Caco-2 (cell line): ENCODE measurements at regions not wholly inside any gene's neighbourhood (a gene's known extent, or its start where the extent isn't known, plus 50 kb on each side); places are given as distances from the start of the nearest gene placed in this dataset.
"Not testable (repeated sequence)": the region's sequence is repeated elsewhere in the genome, so short reads cannot be mapped to it uniquely, and the experiment has no call there.

Experiments
- BruUV-seq: library from RNA; stranded (reverse); fragments of 400-500 nt; replicated peaks from 2 replicates; lab custom pipeline; 2021; lab: Mats Ljungman, UMichigan
- CTCF ChIA-PET: fragments of 300-600 bp; sonication (Branson Sonifier 250); formaldehyde crosslinking; loops from one replicate; lab custom pipeline; 2022; ENCODE audit warnings: antibody characterized with exemption; lab: Charles Lee
- POLR2A ChIA-PET: fragments of 300-600 bp; sonication (Branson Sonifier 250); formaldehyde crosslinking; loops from one replicate; lab custom pipeline; 2022; ENCODE audit warnings: antibody characterized with exemption; lab: Charles Lee
- DNase-seq, 2 experiments: peaks; one replicate each; pipeline versions ENCODE4 v3.0.0 to v3.0.0-alpha.2; 2020 to 2022
- H3K27me3 ChIP-seq: replicated peaks from 2 replicates; pipeline ENCODE4 v1.6.0; 2011; ENCODE audit warnings: low read length; ENCODE audit not compliant: control insufficient read depth, insufficient read depth
- H3K36me3 ChIP-seq: 2 replicates; pipeline ENCODE4 v1.5.1; 2011; ENCODE audit warnings: low read length; ENCODE audit not compliant: control insufficient read depth, insufficient read depth
- H3K4me1 ChIP-seq: fragments of 250-450 bp; sonication (Bioruptor Pico); 2 replicates; pipeline ENCODE4 v1.5.1; 2020; ENCODE audit warnings: mild to moderate bottlenecking
- H3K4me3 ChIP-seq: 2 replicates; pipeline ENCODE4 v1.5.1; 2011; ENCODE audit warnings: low read depth, mild to moderate bottlenecking, control low read depth, low read length
- H3K9me3 ChIP-seq: fragments of 250-450 bp; sonication (Bioruptor Pico); 2 replicates; pipeline ENCODE4 v1.5.1; 2020; ENCODE audit warnings: mild to moderate bottlenecking, moderate library complexity
- H3K27ac Mint-ChIP-seq: one replicate; pipeline ENCODE4 v1.8.0; 2022; ENCODE audit warnings: mixed read lengths; ENCODE audit not compliant: unreplicated experiment
- H3K27me3 Mint-ChIP-seq: one replicate; pipeline ENCODE4 v1.8.0; 2022; ENCODE audit warnings: mixed read lengths; ENCODE audit not compliant: insufficient read depth, unreplicated experiment
- H3K36me3 Mint-ChIP-seq: one replicate; pipeline ENCODE4 v1.8.0; 2022; ENCODE audit warnings: mild to moderate bottlenecking, mixed read lengths; ENCODE audit not compliant: insufficient read depth, unreplicated experiment
- H3K4me1 Mint-ChIP-seq: one replicate; pipeline ENCODE4 v1.8.0; 2022; ENCODE audit warnings: low read depth, mixed read lengths; ENCODE audit not compliant: unreplicated experiment
- H3K4me3 Mint-ChIP-seq: one replicate; pipeline ENCODE4 v1.8.0; 2022; ENCODE audit warnings: mild to moderate bottlenecking, moderate library complexity, mixed read lengths; ENCODE audit not compliant: unreplicated experiment
- H3K9me3 Mint-ChIP-seq: one replicate; pipeline ENCODE4 v1.8.0; 2022; ENCODE audit warnings: mixed read lengths; ENCODE audit not compliant: unreplicated experiment
- intact Hi-C: fragments of 100-400 bp; cut with micrococcal nuclease; formaldehyde crosslinking; loops from one replicate; pipeline ENCODE4 v1.10.0; 2022; ENCODE audit not compliant: unreplicated experiment
- TF ChIP-seq, protein P1 (sequence below), 2 experiments: fragments of 200-600 bp in 1 of 2; IDR thresholded peaks; 1 replicate in 1 of 2; 2 replicates in 1 of 2; pipeline versions ENCODE4 v1.5.1 to v1.8.0; 2011 to 2022; ENCODE audit warnings: antibody characterized with exemption in 1 of 2, control low read depth in 1 of 2, inconsistent platforms in 1 of 2, low read depth in 1 of 2, low read length in 1 of 2, mild to moderate bottlenecking in 1 of 2, moderate library complexity in 1 of 2; ENCODE audit not compliant: insufficient read depth in 1 of 2, severe bottlenecking in 1 of 2, unreplicated experiment in 1 of 2

- ChIA-PET CTCF (interaction anchor here (0.6 to 2.6 kb wide), 2 partner anchors 11 to 101 kb away, joined by 3 to 7 read pairs; no protein-coding TSS in a partner anchor), POLR2A (no interaction called here)
- H3K4me3 ChIP-seq: no peak overlapping the region
Observed at GRCh38 chr20:40869218-40870147, 159.1 kb upstream of the TOP1 start.

DNA sequence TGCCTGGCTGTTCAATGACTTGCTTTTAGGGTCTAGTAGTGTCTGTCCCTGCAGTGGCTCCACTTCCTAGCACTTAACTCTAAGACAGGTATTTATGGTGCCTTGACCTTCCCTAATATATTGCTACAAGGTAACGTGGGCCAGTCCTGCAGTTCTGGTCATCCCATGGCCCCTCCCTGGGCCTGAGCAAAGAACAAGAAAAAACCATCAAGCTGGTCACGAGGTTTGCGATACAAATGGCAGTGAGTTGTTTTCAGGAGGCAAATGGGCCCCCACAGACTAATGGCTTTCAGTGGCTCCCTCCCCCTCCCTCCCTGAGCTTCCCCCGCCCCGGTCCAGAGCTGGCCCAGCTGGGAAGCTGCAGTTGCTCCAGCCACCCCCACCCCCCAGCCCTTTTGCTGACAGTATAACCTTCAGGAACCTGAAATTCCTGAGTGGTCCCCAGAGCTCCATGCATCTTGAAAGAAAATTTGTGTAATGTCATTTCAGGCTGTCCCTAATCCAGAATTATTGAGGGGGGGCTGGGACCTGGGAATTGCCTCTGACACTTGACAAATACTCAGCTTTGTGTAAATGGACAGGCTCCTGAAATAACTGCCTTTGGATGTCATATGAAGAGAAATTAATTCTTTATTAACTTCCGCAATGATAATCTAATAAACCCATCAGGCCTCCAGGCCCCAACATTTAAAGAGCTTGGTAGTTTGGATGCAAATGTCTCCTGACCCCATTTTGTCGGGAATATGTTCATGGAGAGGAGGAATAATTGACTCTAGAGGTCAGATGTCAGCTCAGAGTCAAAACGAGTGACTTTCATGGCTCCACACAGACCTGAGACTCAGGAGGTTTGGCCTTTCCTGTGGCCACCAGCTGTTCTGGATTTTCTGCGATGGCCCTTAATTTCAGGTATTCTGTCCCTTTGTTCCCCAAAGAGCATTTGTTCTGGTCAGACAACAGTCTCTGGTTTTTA, 153.2 kb upstream of the TOP1 start:
- Mint-ChIP-seq H3K4me3 (no peak overlapping the region), H3K36me3 (no peaks in the 10 kb centered on the region), H3K9me3 (peaks cover 3% of the 10 kb centered on the region), H3K27me3 (peaks cover 10% of the 10 kb centered on the region), H3K4me1 (no peaks in the 10 kb centered on the region), H3K27ac (no peak overlapping the region)
- no peak overlapping the region for H3K4me3 ChIP-seq
- no peaks in the 10 kb centered on the region for H3K9me3 ChIP-seq
- no peaks in the 10 kb centered on the region for H3K4me1 ChIP-seq
- CTCF ChIA-PET: interaction anchor here (0.6 to 1.6 kb wide), 2 partner anchors 173 to 465 kb away, joined by 4 read pairs; no protein-coding TSS in a partner anchor
- no peak for DNase-seq
- H3K36me3 ChIP-seq: no peaks in the 10 kb centered on the region
- intact Hi-C loops: no loop called here
- POLR2A ChIA-PET: no interaction called here
- no TSS peak for BruUV-seq
- H3K27me3 ChIP-seq: no peaks in the 10 kb centered on the region
- TF ChIP-seq, protein P1, sequence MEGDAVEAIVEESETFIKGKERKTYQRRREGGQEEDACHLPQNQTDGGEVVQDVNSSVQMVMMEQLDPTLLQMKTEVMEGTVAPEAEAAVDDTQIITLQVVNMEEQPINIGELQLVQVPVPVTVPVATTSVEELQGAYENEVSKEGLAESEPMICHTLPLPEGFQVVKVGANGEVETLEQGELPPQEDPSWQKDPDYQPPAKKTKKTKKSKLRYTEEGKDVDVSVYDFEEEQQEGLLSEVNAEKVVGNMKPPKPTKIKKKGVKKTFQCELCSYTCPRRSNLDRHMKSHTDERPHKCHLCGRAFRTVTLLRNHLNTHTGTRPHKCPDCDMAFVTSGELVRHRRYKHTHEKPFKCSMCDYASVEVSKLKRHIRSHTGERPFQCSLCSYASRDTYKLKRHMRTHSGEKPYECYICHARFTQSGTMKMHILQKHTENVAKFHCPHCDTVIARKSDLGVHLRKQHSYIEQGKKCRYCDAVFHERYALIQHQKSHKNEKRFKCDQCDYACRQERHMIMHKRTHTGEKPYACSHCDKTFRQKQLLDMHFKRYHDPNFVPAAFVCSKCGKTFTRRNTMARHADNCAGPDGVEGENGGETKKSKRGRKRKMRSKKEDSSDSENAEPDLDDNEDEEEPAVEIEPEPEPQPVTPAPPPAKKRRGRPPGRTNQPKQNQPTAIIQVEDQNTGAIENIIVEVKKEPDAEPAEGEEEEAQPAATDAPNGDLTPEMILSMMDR (IDR thresholded peaks at IDR 0.05; ENCODE audit: insufficient read depth in 1 of 2, low read depth in 1 of 2, low read length in 1 of 2, severe bottlenecking in 1 of 2, unreplicated experiment in 1 of 2): no peak

More at GRCh38 chr20:40869218-40870147, 159.1 kb upstream of the TOP1 start:
- Histone ChIP-seq H3K9me3 (no peaks in the 10 kb centered on the region), H3K36me3 (no peaks in the 10 kb centered on the region), H3K27me3 (no peaks in the 10 kb centered on the region), H3K4me1 (peaks cover 12% of the 10 kb centered on the region)
- intact Hi-C loops: no loop called here
- no TSS peak for BruUV-seq
- Mint-ChIP-seq H3K27me3 (peaks cover 9% of the 10 kb centered on the region), H3K36me3 (no peaks in the 10 kb centered on the region), H3K4me3 (no peak overlapping the region), H3K27ac (no peak overlapping the region), H3K4me1 (peaks cover 7% of the 10 kb centered on the region), H3K9me3 (no peaks in the 10 kb centered on the region)
- DNase-seq: no peak
- TF ChIP-seq, protein P1 (IDR thresholded peaks at IDR 0.05; ENCODE audit: insufficient read depth in 1 of 2, low read depth in 1 of 2, low read length in 1 of 2, severe bottlenecking in 1 of 2, unreplicated experiment in 1 of 2): no peak

DNA sequence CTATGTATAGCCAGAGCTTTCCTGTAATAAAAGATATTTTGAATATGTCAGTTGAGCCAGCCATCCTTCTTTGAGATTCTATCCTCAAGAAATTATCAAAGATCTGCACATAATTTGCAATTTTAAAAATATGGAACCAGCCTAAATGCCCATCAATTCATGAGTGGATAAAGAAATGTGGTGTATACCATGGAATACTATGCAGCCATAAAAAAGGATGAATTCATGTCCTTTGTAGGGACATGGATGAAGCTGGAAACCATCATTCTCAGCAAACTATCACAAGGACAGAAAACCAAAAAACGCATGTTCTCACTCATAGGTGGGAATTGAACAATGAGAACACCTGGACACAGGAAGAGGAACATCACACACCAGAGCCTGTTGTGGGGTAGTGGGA, 150.5 kb upstream of the TOP1 start:
- CTCF ChIA-PET, H3K27me3 ChIP-seq: not testable (repeated sequence)

More for the DNA sequence above, 150.5 kb upstream of the TOP1 start:
- POLR2A ChIA-PET, intact Hi-C loops, H3K4me3 ChIP-seq, H3K9me3 ChIP-seq, H3K4me1 ChIP-seq, H3K27me3 Mint-ChIP-seq, H3K36me3 Mint-ChIP-seq, H3K27ac Mint-ChIP-seq, BruUV-seq, DNase-seq, H3K36me3 ChIP-seq, H3K4me3 Mint-ChIP-seq, H3K4me1 Mint-ChIP-seq: not testable (repeated sequence)
- peaks cover 11% of the 10 kb centered on the region for H3K9me3 Mint-ChIP-seq
